ENCODE measurements at regions not wholly inside any gene's neighbourhood (a gene's known extent, or its start where the extent isn't known, plus 50 kb on each side); places are given as distances from the start of the nearest gene placed in this dataset.

- TF ChIP-seq CTCF (IDR thresholded peaks at IDR 0.05), result no peak
- Histone ChIP-seq H3K27me3 (ENCODE audit: low read depth) (no peaks in the 10 kb centered on the region), H3K4me1 (no peaks in the 10 kb centered on the region), H3K27ac (no peak overlapping the region), H3K36me3 (no peaks in the 10 kb centered on the region), H3K9me3 (no peaks in the 10 kb centered on the region), H3K4me3 (no peak overlapping the region)
- ATAC-seq (peak; percentile 27 to 53), DNase-seq (no peak)
- intact Hi-C loops (cut with DNase I), result no loop called here
Measured at GRCh38 chr13:66137384-66137783, 1092.8 kb downstream of the PCDH9 start.

GRCh38 chr13:66128692-66129269 is 1101.4 kb downstream of the PCDH9 start:
- Histone ChIP-seq H3K36me3 (no peaks in the 10 kb centered on the region), H3K4me1 (no peaks in the 10 kb centered on the region), H3K9me3 (no peaks in the 10 kb centered on the region), H3K27ac (no peak overlapping the region), H3K27me3 (ENCODE audit: low read depth) (no peaks in the 10 kb centered on the region), H3K4me3 (no peak overlapping the region)
- ATAC-seq (no peak), DNase-seq (no peak)
- no peak for TF ChIP-seq CTCF (IDR thresholded peaks at IDR 0.05)
- intact Hi-C loops (cut with DNase I), result no loop called here

- no peaks in the 10 kb centered on the region for H3K4me1 ChIP-seq
- no peak overlapping the region for H3K4me3 ChIP-seq
- DNase-seq (no peak), ATAC-seq (no peak)
- intact Hi-C loops (cut with DNase I), result no loop called here
- H3K9me3 ChIP-seq, result no peaks in the 10 kb centered on the region
- H3K27me3 ChIP-seq (ENCODE audit: low read depth), result no peaks in the 10 kb centered on the region
- H3K36me3 ChIP-seq, result no peaks in the 10 kb centered on the region
- H3K27ac ChIP-seq, result no peak overlapping the region
- TF ChIP-seq CTCF (IDR thresholded peaks at IDR 0.05), result no peak
Measured at GRCh38 chr13:66128201-66128600, 1101.9 kb downstream of the PCDH9 start.

GRCh38 chr13:66117563-66117962 is 1112.6 kb downstream of the PCDH9 start:
- H3K4me3 ChIP-seq, result no peak overlapping the region
- no peak overlapping the region for H3K27ac ChIP-seq
- H3K36me3 ChIP-seq, result no peaks in the 10 kb centered on the region
- H3K9me3 ChIP-seq, result no peaks in the 10 kb centered on the region
- DNase-seq (no peak), ATAC-seq (no peak)
- no peaks in the 10 kb centered on the region for H3K4me1 ChIP-seq
- H3K27me3 ChIP-seq (ENCODE audit: low read depth), result no peaks in the 10 kb centered on the region
- no peak for TF ChIP-seq CTCF (IDR thresholded peaks at IDR 0.05)
- intact Hi-C loops (cut with DNase I), result no loop called here

- no peaks in the 10 kb centered on the region for H3K36me3 ChIP-seq
- no peak overlapping the region for H3K27ac ChIP-seq
- ATAC-seq (no peak), DNase-seq (no peak)
- H3K27me3 ChIP-seq (ENCODE audit: low read depth), result no peaks in the 10 kb centered on the region
- H3K4me3 ChIP-seq, result no peak overlapping the region
- TF ChIP-seq CTCF (IDR thresholded peaks at IDR 0.05), result no peak
- intact Hi-C loops (cut with DNase I), result no loop called here
- no peaks in the 10 kb centered on the region for H3K4me1 ChIP-seq
- H3K9me3 ChIP-seq, result no peaks in the 10 kb centered on the region
Measured at GRCh38 chr13:66113882-66114526, 1116.1 kb downstream of the PCDH9 start.

All from lower lobe of right lung (tissue), 2 donors.